ENCODE measurements at regions not wholly inside any gene's neighbourhood (a gene's known extent, or its start where the extent isn't known, plus 50 kb on each side); places are given as distances from the start of the nearest gene placed in this dataset.

GRCh38 chr18:64207820-64208219 lies 58.9 kb upstream of the LINC00305 start:
- Histone ChIP-seq H3K4me1 (ENCODE audit: insufficient read depth, low read length, poor library complexity, severe bottlenecking) (no peaks in the 10 kb centered on the region), H3K27ac (ENCODE audit: low read depth, low read length, poor library complexity, severe bottlenecking) (no peak overlapping the region), H3K9me2 (ENCODE audit: insufficient read depth, low read length) (no peaks in the 10 kb centered on the region), H3K9me3 (ENCODE audit: low read length) (no peaks in the 10 kb centered on the region), H3K79me2 (ENCODE audit: insufficient read depth, low read depth, low read length) (no peaks in the 10 kb centered on the region), H2AFZ (ENCODE audit: low read length) (no peak overlapping the region), H4K20me1 (ENCODE audit: insufficient read depth, low read length) (no peaks in the 10 kb centered on the region), H3K4me2 (ENCODE audit: low read length) (no peak overlapping the region), H3K36me3 (ENCODE audit: insufficient read depth, low read length) (no peaks in the 10 kb centered on the region), H3K4me3 (ENCODE audit: low read depth, low read length, poor library complexity, severe bottlenecking) (no peak overlapping the region)
- CTCF ChIA-PET (ENCODE audit: unreplicated experiment), result no interaction called here
- TF ChIP-seq CTCF (conservative IDR thresholded peaks at IDR 0.05; ENCODE audit: low read length) (no peak), EZH2phosphoT487 (IDR thresholded peaks at IDR 0.05; ENCODE audit: borderline replicate concordance, low read depth, low read length) (no peak)
- no peak for DNase-seq (ENCODE audit: low spot score)
- intact Hi-C loops (cut with micrococcal nuclease; ENCODE audit: unreplicated experiment), result no loop called here
- no TSS peak for BruUV-seq (replicated peaks)
- POLR2A ChIA-PET, result no interaction called here

GRCh38 chr18:64203295-64203694 lies 54.4 kb upstream of the LINC00305 start:
- Histone ChIP-seq H3K27ac (ENCODE audit: low read depth, low read length, poor library complexity, severe bottlenecking) (no peak overlapping the region), H3K9me3 (ENCODE audit: low read length) (no peaks in the 10 kb centered on the region), H2AFZ (ENCODE audit: low read length) (no peak overlapping the region), H3K9me2 (ENCODE audit: insufficient read depth, low read length) (no peaks in the 10 kb centered on the region), H3K4me2 (ENCODE audit: low read length) (no peak overlapping the region), H3K4me1 (ENCODE audit: insufficient read depth, low read length, poor library complexity, severe bottlenecking) (no peaks in the 10 kb centered on the region), H3K36me3 (ENCODE audit: insufficient read depth, low read length) (no peaks in the 10 kb centered on the region), H3K79me2 (ENCODE audit: insufficient read depth, low read depth, low read length) (no peaks in the 10 kb centered on the region), H4K20me1 (ENCODE audit: insufficient read depth, low read length) (no peaks in the 10 kb centered on the region), H3K4me3 (ENCODE audit: low read depth, low read length, poor library complexity, severe bottlenecking) (no peak overlapping the region)
- TF ChIP-seq CTCF (conservative IDR thresholded peaks at IDR 0.05; ENCODE audit: low read length), result no peak
- no peak for TF ChIP-seq EZH2phosphoT487 (IDR thresholded peaks at IDR 0.05; ENCODE audit: borderline replicate concordance, low read depth, low read length)
- no TSS peak for BruUV-seq (replicated peaks)
- intact Hi-C loops (cut with micrococcal nuclease; ENCODE audit: unreplicated experiment), result no loop called here
- no peak for DNase-seq (ENCODE audit: low spot score)
- ChIA-PET CTCF (ENCODE audit: unreplicated experiment) (no interaction called here), POLR2A (no interaction called here)

- Histone ChIP-seq H3K36me3 (ENCODE audit: insufficient read depth, low read length) (no peaks in the 10 kb centered on the region), H3K27ac (ENCODE audit: low read depth, low read length, poor library complexity, severe bottlenecking) (no peak overlapping the region), H3K9me2 (ENCODE audit: insufficient read depth, low read length) (no peaks in the 10 kb centered on the region), H4K20me1 (ENCODE audit: insufficient read depth, low read length) (no peaks in the 10 kb centered on the region), H2AFZ (ENCODE audit: low read length) (no peak overlapping the region), H3K4me2 (ENCODE audit: low read length) (no peak overlapping the region), H3K4me1 (ENCODE audit: insufficient read depth, low read length, poor library complexity, severe bottlenecking) (no peaks in the 10 kb centered on the region), H3K79me2 (ENCODE audit: insufficient read depth, low read depth, low read length) (no peaks in the 10 kb centered on the region), H3K4me3 (ENCODE audit: low read depth, low read length, poor library complexity, severe bottlenecking) (no peak overlapping the region), H3K9me3 (ENCODE audit: low read length) (no peaks in the 10 kb centered on the region)
- no peak for DNase-seq (ENCODE audit: low spot score)
- ChIA-PET POLR2A (no interaction called here), CTCF (ENCODE audit: unreplicated experiment) (no interaction called here)
- no peak for TF ChIP-seq CTCF (conservative IDR thresholded peaks at IDR 0.05; ENCODE audit: low read length)
- no peak for TF ChIP-seq EZH2phosphoT487 (IDR thresholded peaks at IDR 0.05; ENCODE audit: borderline replicate concordance, low read depth, low read length)
- intact Hi-C loops (cut with micrococcal nuclease; ENCODE audit: unreplicated experiment), result no loop called here
- no TSS peak for BruUV-seq (replicated peaks)
Observed at GRCh38 chr18:64202863-64203262, 54.0 kb upstream of the LINC00305 start.
